ENCODE measurements at regions not wholly inside any gene's neighbourhood (a gene's known extent, or its start where the extent isn't known, plus 50 kb on each side); places are given as distances from the start of the nearest gene placed in this dataset.
"Not testable (repeated sequence)": the region's sequence is repeated elsewhere in the genome, so short reads cannot be mapped to it uniquely, and the experiment has no call there.

DNA sequence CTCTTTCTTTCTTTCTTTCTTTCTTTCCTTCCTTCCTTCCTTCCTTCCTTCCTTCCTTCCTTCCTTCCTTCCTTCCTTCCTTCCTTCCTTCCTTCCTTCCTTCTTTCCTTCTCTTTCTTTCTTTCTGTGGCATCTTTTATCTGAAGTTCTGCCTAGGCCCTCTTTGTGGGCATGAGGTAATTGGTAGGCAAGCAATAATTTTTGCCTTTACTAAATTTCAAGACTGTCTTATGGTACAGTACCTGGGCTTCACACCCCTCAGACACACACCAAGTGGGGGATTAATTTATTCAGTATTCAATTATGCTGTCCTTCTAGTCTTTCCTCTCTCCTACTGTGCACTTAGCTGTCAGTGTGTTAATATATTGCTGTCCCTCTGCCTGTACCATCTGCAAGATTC lies 155.5 kb downstream of the OXSM start:
- no peak for DNase-seq (ENCODE audit: low read depth in 2 of 2, low spot score in 1 of 2)

DNA sequence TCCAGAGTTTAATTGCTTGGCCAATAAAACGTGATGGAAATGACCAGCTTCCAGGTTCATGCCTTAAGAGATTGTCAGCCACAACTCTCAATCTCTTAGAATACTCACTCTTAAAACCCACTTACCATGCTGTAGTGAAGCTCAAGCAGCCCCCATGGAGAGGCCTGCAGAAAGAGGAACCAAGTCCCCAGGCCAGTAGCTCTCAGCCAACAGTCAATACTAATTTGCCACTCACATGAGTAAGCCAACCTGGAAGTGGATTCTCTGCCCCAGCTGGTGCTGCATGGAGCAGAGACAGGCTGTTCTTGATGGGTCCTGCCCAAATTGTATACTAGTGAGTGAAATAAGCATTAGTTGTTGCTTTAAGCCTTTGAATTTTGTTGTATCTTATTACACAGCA lies 155.9 kb downstream of the OXSM start:
- DNase-seq (ENCODE audit: low read depth in 2 of 2, low spot score in 1 of 2): no peak

DNA sequence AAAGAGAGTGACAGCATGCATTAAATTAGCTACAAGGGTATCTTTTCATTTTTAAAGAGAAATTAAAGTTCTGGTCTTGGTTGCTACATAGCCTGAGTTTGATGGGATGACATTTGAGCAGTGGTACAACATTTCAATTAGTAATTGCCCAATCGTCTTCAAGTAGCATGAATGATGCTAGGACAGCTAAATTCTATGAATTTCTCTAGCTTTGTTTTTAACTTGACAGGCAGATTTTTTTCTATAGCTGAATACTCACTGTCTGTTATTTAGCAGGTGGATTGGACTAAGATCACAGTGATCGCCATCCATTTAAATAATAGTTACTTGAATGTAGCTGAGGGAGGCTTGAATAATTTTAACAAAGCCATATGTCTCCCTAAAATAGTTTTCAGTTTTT lies 162.2 kb downstream of the OXSM start:
- no peak for DNase-seq (ENCODE audit: low read depth in 2 of 2, low spot score in 1 of 2)

GRCh38 chr3:25957026-25957425 lies 167.1 kb downstream of the OXSM start:
- no peak for DNase-seq (ENCODE audit: low read depth in 2 of 2, low spot score in 1 of 2)

DNA sequence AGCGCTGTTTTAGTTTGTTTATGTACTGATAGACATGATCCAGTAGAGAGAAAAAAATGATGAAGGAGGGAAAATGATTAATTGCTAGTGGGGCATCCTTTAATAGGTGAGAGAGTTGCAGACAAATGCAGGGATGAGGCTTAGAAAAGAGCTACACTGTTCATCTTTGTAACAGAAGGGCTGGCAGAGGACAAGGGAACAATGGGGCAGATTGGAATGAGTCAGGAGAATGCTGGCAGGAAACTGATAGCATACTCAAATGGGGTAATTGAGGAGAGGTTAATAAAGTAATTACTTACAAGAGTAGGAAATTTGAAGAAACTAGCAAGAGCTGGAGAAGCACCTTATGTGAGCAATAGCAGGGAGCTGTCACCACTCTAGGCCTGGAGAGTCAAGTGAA lies 170.9 kb downstream of the OXSM start:
- no peak for DNase-seq (ENCODE audit: low read depth in 2 of 2, low spot score in 1 of 2)

GRCh38 chr3:25962255-25962654 lies 172.4 kb downstream of the OXSM start:
- no peak for DNase-seq (ENCODE audit: low read depth in 2 of 2, low spot score in 1 of 2)

- DNase-seq (ENCODE audit: low read depth in 2 of 2, low spot score in 1 of 2): no peak
Measured at GRCh38 chr3:25964141-25964540, 174.3 kb downstream of the OXSM start.

- no peak for DNase-seq (ENCODE audit: low read depth in 2 of 2, low spot score in 1 of 2)
Measured at GRCh38 chr3:25967385-25967784, 177.5 kb downstream of the OXSM start.

- no peak for DNase-seq (ENCODE audit: low read depth in 2 of 2, low spot score in 1 of 2)
Measured at GRCh38 chr3:25971736-25972135, 181.8 kb downstream of the OXSM start.

- DNase-seq (ENCODE audit: low read depth in 2 of 2, low spot score in 1 of 2): no peak
Measured at GRCh38 chr3:25973122-25973521, 183.2 kb downstream of the OXSM start.

DNA sequence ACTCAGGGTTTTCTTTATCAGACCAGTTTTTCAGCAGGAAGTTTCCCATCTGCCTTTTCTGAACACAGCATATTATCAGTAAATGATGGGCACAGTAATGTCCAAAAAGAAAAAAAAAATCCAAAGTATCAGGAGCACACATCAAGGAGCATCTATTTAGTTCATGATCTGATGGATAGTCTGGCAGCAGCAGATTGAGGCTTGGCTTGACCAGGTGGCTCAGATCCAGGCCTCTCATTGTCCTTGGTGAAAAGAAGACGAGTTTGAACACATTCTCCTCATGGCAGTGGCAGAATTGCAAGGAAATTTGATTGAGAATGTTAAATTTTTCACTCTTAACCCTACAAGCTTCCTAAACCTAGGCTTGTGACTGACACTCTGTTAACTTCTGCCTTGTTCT lies 192.9 kb downstream of the OXSM start:
- no peak for DNase-seq (ENCODE audit: low read depth in 2 of 2, low spot score in 1 of 2)

DNA sequence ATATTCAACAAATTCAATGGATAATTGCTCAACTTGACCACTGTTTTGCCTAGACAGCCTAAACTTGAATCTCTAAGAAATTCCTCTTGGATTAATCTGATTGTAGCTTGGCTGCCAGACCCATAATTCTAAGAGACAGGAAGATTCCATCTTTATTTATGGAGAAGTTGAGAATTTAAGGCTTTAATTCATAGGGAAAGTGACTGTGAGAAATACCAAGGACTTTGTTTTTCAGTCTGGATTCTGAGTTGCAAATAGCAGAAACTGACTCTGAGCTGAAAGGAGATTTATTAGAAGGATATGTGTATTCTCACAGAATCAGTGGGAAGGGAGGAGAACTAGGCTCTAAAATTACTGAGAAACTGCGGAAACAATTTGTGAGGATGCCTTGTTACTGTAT lies 195.7 kb downstream of the OXSM start:
- no peak for DNase-seq (ENCODE audit: low read depth in 2 of 2, low spot score in 1 of 2)

DNA sequence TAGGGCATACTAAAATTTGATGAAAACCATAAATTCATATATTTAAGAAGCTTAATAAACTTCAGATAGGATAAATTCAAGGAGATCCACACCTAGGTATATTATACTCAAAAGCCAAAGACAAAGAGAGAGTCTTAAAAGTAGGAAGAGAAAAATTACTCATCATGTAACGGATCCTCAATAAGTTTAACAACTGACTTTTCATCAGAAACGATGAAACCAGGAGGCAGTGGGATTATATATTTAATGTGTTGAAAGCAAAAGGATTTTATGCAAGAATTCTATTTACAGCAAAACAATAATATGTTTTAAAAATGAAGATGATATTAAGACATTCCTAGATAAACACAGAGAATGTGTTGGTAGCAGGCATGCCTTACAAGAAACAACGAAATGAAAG lies 202.7 kb downstream of the OXSM start:
- DNase-seq (ENCODE audit: low read depth in 2 of 2, low spot score in 1 of 2): no peak

GRCh38 chr3:26004172-26004571 lies 214.3 kb downstream of the OXSM start:
- no peak for DNase-seq (ENCODE audit: low read depth in 2 of 2, low spot score in 1 of 2)

GRCh38 chr3:26011276-26011675 lies 221.4 kb downstream of the OXSM start:
- no peak for DNase-seq (ENCODE audit: low read depth in 2 of 2, low spot score in 1 of 2)

- DNase-seq (ENCODE audit: low read depth in 2 of 2, low spot score in 1 of 2): no peak
Measured at GRCh38 chr3:26012241-26012745, 222.4 kb downstream of the OXSM start.

- no peak for DNase-seq (ENCODE audit: low read depth in 2 of 2, low spot score in 1 of 2)
Measured at GRCh38 chr3:26015752-26016151, 225.9 kb downstream of the OXSM start.

DNA sequence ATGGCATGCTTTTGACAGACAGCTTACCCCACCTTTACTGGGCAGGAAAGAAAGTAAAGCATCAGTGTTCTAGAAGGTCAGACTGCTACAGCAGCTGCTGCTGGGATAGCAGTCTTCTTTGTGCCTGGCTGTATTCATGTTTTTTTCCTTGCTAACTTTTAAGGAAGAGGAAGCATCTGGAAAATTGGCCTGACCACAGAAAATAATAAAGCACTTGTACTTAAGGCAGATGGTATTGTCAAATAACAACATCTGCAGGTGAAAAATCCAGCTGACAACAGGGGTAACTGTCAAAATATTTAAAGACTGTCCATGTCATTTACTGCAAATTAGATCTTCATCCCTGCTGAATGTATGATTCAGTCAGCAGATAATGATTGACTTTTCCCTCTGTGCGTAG lies 229.0 kb downstream of the OXSM start:
- no peak for DNase-seq (ENCODE audit: low read depth in 2 of 2, low spot score in 1 of 2)

- DNase-seq (ENCODE audit: low read depth in 2 of 2, low spot score in 1 of 2): not testable (repeated sequence)
Measured at GRCh38 chr3:26024206-26024605, 234.3 kb downstream of the OXSM start.

DNA sequence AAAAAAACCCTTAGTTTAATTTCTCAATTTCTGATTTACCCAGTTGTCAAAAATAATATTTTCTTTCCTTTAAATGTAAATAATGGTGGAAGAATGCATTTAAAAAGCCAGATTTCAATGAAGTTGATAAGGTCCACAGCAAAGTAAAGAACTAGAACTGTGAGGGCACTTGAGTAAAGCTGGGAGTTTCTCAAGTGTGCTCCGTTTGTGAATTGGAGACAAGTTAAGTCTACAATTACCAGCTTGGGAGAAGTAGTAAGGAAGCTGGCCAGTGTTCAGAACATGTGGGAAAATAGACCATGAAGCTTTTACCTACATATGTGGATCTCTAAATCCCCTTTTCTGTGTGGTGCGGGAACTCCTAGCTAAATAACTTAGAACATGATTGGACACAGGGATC lies 239.4 kb downstream of the OXSM start:
- DNase-seq (ENCODE audit: low read depth in 2 of 2, low spot score in 1 of 2): no peak

- not testable (repeated sequence) for DNase-seq (ENCODE audit: low read depth in 2 of 2, low spot score in 1 of 2)
Measured at GRCh38 chr3:26042126-26042525, 252.2 kb downstream of the OXSM start.

GRCh38 chr3:26049951-26050350 lies 260.1 kb downstream of the OXSM start:
- no peak for DNase-seq (ENCODE audit: low read depth in 2 of 2, low spot score in 1 of 2)

DNA sequence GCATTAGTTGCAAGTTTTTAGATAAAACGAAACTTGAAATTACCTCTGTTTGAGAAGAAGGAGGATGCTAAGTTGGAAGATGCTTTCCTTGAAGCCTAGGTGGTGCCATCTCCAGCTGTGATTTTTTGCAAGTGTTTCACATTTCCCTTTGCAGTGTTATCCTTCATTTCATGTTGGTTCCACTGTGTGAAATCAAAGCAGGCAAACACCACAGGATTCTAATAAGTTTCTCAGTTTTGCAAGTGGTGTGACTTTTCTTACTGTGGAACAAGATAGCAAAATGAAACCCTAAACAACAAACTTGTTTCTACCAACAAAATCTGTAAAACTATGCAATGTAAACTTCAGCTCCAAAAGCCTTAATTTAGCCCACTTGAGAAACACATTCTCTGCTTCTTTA lies 260.9 kb downstream of the OXSM start:
- DNase-seq (ENCODE audit: low read depth in 2 of 2, low spot score in 1 of 2): no peak

DNA sequence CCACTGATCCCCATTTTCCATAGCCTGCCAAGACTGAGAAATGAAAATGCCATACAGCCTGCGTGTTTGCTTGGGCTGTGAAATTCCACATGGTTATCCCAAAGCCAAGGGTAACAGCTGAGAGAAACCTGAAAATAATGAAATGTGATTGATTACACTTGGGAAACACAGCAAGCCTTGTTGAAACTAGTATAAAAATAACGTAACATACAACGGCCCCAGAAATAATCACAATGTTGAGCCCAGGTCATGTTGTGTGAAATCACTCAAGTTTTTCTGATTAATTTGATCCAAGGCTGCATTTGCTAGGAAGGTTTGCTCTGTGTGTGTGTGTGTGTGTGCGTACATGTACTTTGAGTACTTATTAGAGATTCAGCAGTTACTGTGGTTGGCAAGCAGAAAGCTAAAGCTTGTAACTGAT lies 269.0 kb downstream of the OXSM start:
- DNase-seq (ENCODE audit: low read depth in 2 of 2, low spot score in 1 of 2): no peak

Data from stimulated activated CD8-positive, alpha-beta memory T cell treated with anti-CD3 and anti-CD28 coated beads, Interleukin-4, amount 100 ng/mL, for 4 hours (primary cell).